ENCODE measurements at regions not wholly inside any gene's neighbourhood (a gene's known extent, or its start where the extent isn't known, plus 50 kb on each side); places are given as distances from the start of the nearest gene placed in this dataset.

DNA sequence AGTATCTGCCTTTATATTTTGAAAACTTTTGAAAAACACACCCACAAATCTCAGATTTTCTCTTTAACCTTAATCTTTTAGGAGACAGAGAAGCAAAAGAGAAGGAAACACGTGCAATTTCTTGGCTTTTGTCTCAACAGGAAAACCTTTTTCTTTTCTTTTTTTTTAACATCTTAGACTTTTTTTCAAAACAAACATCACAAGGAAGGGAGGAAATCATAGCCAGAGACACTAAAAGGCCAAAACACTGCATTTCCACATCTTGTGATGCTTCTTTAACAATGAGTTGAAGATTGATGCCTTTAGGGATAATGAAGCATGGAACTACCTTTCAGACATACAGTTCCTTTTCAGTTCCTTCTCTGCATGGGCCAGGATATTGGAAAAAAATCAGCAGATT lies 136.6 kb upstream of the NRBF2 start:
- FAIRE-seq (no peak), DNase-seq (ENCODE audit: low spot score) (no peak), ATAC-seq (no peak)
- Histone ChIP-seq H3K4me1 (ENCODE audit: insufficient read depth, low read length) (no peaks in the 10 kb centered on the region), H3K27ac (ENCODE audit: extremely low read length, insufficient read depth, low read length) (no peak overlapping the region), H3K9ac (ENCODE audit: insufficient read depth, low read depth, low read length) (no peak overlapping the region), H2AFZ (ENCODE audit: low read length) (no peak overlapping the region), H3K9me3 (ENCODE audit: low read length) (no peaks in the 10 kb centered on the region), H3K27me3 (ENCODE audit: control insufficient read depth in 1 of 2, insufficient read depth in 2 of 2, low read length in 2 of 2) (no peaks in the 10 kb centered on the region), H3K36me3 (replicated peaks in 1 of 2; ENCODE audit: control insufficient read depth in 1 of 2, insufficient read depth in 2 of 2, low read length in 2 of 2) (no peaks in the 10 kb centered on the region), H3K4me3 (replicated peaks in 1 of 3; ENCODE audit: insufficient read depth in 1 of 3, low read depth in 2 of 3, low read length in 3 of 3) (no peak overlapping the region), H3K79me2 (ENCODE audit: insufficient read depth, low read length) (no peaks in the 10 kb centered on the region), H3K4me2 (ENCODE audit: low read depth, low read length) (no peak overlapping the region), H4K20me1 (ENCODE audit: insufficient read depth, low read length) (no peaks in the 10 kb centered on the region)
- intact Hi-C loops (cut with micrococcal nuclease; ENCODE audit: unreplicated experiment) (no loop called here), in situ Hi-C loops (cut with HindIII; ENCODE audit: extremely low pct_ligation_motif_present, low pct_unique_long_range_greater_than_20kb) (no loop called here)
- TF ChIP-seq ZNF180 (CRISPR knock-in tag; IDR thresholded peaks at IDR 0.05; ENCODE audit: borderline replicate concordance, low read depth) (no peak), NCOA1 (CRISPR knock-in tag; IDR thresholded peaks at IDR 0.05) (no peak), ZNF616 (CRISPR knock-in tag; IDR thresholded peaks at IDR 0.05; ENCODE audit: low read depth) (no peak), SNRNP70 (IDR thresholded peaks at IDR 0.05; ENCODE audit: low read depth, low read length) (no peak), ZNF567 (CRISPR knock-in tag; IDR thresholded peaks at IDR 0.05; ENCODE audit: borderline replicate concordance) (no peak), ARNTL (CRISPR knock-in tag; IDR thresholded peaks at IDR 0.05) (no peak)
- TF ChIP-seq, protein P1, sequence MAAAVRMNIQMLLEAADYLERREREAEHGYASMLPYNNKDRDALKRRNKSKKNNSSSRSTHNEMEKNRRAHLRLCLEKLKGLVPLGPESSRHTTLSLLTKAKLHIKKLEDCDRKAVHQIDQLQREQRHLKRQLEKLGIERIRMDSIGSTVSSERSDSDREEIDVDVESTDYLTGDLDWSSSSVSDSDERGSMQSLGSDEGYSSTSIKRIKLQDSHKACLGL (CRISPR knock-in tag; IDR thresholded peaks at IDR 0.05): no peak
- 2% methylated on average over 1 of the region's 1 CpG for WGBS (ENCODE audit: low lambda C conversion rate)
- CTCF ChIA-PET (ENCODE audit: low intra/inter-chr PET ratio, low total read pairs): no interaction called here
- POLR2A ChIA-PET: no interaction called here
- no TSS peak for BruUV-seq (replicated peaks)

- CTCF ChIA-PET (ENCODE audit: low intra/inter-chr PET ratio, low total read pairs): no interaction called here
- H3K9ac ChIP-seq (ENCODE audit: insufficient read depth, low read depth, low read length): no peak overlapping the region
Observed at GRCh38 chr10:62993121-62993520, 140.0 kb upstream of the NRBF2 start.

More at GRCh38 chr10:62993121-62993520, 140.0 kb upstream of the NRBF2 start:
- DNase-seq (ENCODE audit: low spot score) (no peak), ATAC-seq (no peak), FAIRE-seq (no peak)
- Histone ChIP-seq H3K27ac (ENCODE audit: extremely low read length, insufficient read depth, low read length) (no peak overlapping the region), H3K9me3 (ENCODE audit: low read length) (no peaks in the 10 kb centered on the region), H3K4me3 (replicated peaks in 1 of 3; ENCODE audit: insufficient read depth in 1 of 3, low read depth in 2 of 3, low read length in 3 of 3) (no peak overlapping the region), H2AFZ (ENCODE audit: low read length) (no peak overlapping the region), H4K20me1 (ENCODE audit: insufficient read depth, low read length) (no peaks in the 10 kb centered on the region), H3K4me1 (ENCODE audit: insufficient read depth, low read length) (no peaks in the 10 kb centered on the region), H3K27me3 (ENCODE audit: control insufficient read depth in 1 of 2, insufficient read depth in 2 of 2, low read length in 2 of 2) (no peaks in the 10 kb centered on the region), H3K4me2 (ENCODE audit: low read depth, low read length) (no peak overlapping the region), H3K36me3 (replicated peaks in 1 of 2; ENCODE audit: control insufficient read depth in 1 of 2, insufficient read depth in 2 of 2, low read length in 2 of 2) (no peaks in the 10 kb centered on the region), H3K79me2 (ENCODE audit: insufficient read depth, low read length) (no peaks in the 10 kb centered on the region)
- POLR2A ChIA-PET: no interaction called here
- no TSS peak for BruUV-seq (replicated peaks)
- intact Hi-C loops (cut with micrococcal nuclease; ENCODE audit: unreplicated experiment) (no loop called here), in situ Hi-C loops (cut with HindIII; ENCODE audit: extremely low pct_ligation_motif_present, low pct_unique_long_range_greater_than_20kb) (no loop called here)
- TF ChIP-seq ZNF557 (CRISPR knock-in tag; IDR thresholded peaks at IDR 0.05) (no peak), TP53 (CRISPR knock-in tag; conservative IDR thresholded peaks at IDR 0.05) (no peak), ZNF180 (CRISPR knock-in tag; IDR thresholded peaks at IDR 0.05; ENCODE audit: borderline replicate concordance, low read depth) (no peak), MTA1 (CRISPR knock-in tag; IDR thresholded peaks at IDR 0.05; ENCODE audit: borderline replicate concordance) (no peak)
